GM12892 (cell line): ENCODE measurements at regions not wholly inside any gene's neighbourhood (a gene's known extent, or its start where the extent isn't known, plus 50 kb on each side); places are given as distances from the start of the nearest gene placed in this dataset.

Experiments
- POLR2AphosphoS5 ChIP-seq: IDR thresholded peaks from 2 replicates; pipeline ENCODE4 v1.6.1; 2011; ENCODE audit warnings: low read depth, low read length, control low read depth
- TAF1 ChIP-seq: IDR thresholded peaks from 2 replicates; pipeline ENCODE4 v1.6.1; 2011; ENCODE audit warnings: low read depth, mild to moderate bottlenecking, control low read depth, low read length, borderline replicate concordance

DNA sequence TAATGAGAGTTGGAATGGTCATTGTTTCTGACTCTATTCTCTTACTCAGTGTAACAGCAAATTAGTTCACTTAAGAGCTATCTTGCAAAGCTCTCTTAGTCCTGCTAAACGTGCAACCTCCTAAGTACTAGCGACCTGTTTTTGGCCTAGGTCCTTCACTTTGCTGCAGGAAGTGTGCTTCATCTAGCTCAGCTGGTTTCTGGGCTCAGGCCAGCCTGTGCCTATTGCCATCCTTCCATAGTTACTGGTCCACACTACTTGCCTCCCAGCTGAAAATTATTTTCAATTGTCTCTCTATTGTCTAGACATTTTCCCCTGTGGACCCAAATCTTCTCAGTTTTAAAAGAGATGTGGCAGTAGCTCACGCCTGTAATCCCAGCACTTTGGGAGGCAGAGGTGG lies 561.3 kb downstream of the FGF9 start:
- no peak for TF ChIP-seq POLR2AphosphoS5
- TF ChIP-seq TAF1: no peak
